Endodermal cell (in vitro differentiated cells): ENCODE measurements at regions not wholly inside any gene's neighbourhood (a gene's known extent, or its start where the extent isn't known, plus 50 kb on each side); places are given as distances from the start of the nearest gene placed in this dataset.

Experiments used
- DNase-seq: peaks from one replicate; pipeline ENCODE4 v3.0.0-alpha.2; 2017
- H3K27ac ChIP-seq: 2 replicates; pipeline ENCODE4 v1.5.1; 2013; ENCODE audit warnings: mild to moderate bottlenecking, low read depth, low read length, moderate library complexity
- H3K27me3 ChIP-seq: 2 replicates; pipeline ENCODE4 v1.6.1; 2013; ENCODE audit warnings: mild to moderate bottlenecking, low read length, moderate library complexity; ENCODE audit not compliant: insufficient read depth, control insufficient read depth, poor library complexity, severe bottlenecking
- H3K36me3 ChIP-seq: 2 replicates; pipeline ENCODE4 v1.7.0; 2013; ENCODE audit warnings: mild to moderate bottlenecking, low read length, moderate library complexity; ENCODE audit not compliant: control insufficient read depth, insufficient read depth
- H3K4me1 ChIP-seq: one replicate; pipeline ENCODE4 v1.7.0; 2013; ENCODE audit warnings: low read length; ENCODE audit not compliant: control insufficient read depth, insufficient read depth
- H3K4me3 ChIP-seq: 2 replicates; pipeline ENCODE4 v1.5.1; 2013; ENCODE audit warnings: mild to moderate bottlenecking, low read length, moderate library complexity
- H3K9ac ChIP-seq: 2 replicates; pipeline ENCODE4 v1.6.1; 2013; ENCODE audit warnings: mild to moderate bottlenecking, low read length, moderate library complexity; ENCODE audit not compliant: poor library complexity, severe bottlenecking; ENCODE audit errors: extremely low read depth
- H3K9me3 ChIP-seq: 2 replicates; pipeline ENCODE4 v1.6.1; 2013; ENCODE audit warnings: mild to moderate bottlenecking, low read length, moderate library complexity; ENCODE audit not compliant: control insufficient read depth
- H3K27ac Mint-ChIP-seq: 2 replicates; pipeline ENCODE4 v1.8.0; 2020; ENCODE audit warnings: mixed read lengths
- H3K27me3 Mint-ChIP-seq: 2 replicates; pipeline ENCODE4 v1.8.0; 2021; ENCODE audit warnings: mild to moderate bottlenecking, mixed read lengths; ENCODE audit not compliant: insufficient read depth
- H3K36me3 Mint-ChIP-seq: 2 replicates; pipeline ENCODE4 v1.8.0; 2020; ENCODE audit warnings: low read depth, mixed read lengths
- H3K4me1 Mint-ChIP-seq: 2 replicates; pipeline ENCODE4 v1.8.0; 2020; ENCODE audit warnings: mixed read lengths
- H3K4me3 Mint-ChIP-seq: 2 replicates; pipeline ENCODE4 v1.8.0; 2020; ENCODE audit warnings: mild to moderate bottlenecking, moderate library complexity, mixed read lengths
- H3K9me3 Mint-ChIP-seq: 2 replicates; pipeline ENCODE4 v1.8.0; 2020; ENCODE audit warnings: mild to moderate bottlenecking, mixed read lengths
- WGBS, 2 experiments: methylation state at CpG; one replicate each; pipeline versions ENCODE4 v1.1.5 to v1.1.7; 2013; ENCODE audit warnings: missing lambda C conversion rate in 2 of 2, mixed read lengths in 1 of 2; ENCODE audit not compliant: insufficient coverage in 1 of 2, insufficient read length in 1 of 2; 5-methylcytosine and 5-hydroxymethylcytosine counted together
- TF ChIP-seq, protein P1 (sequence below): fragments of 200-600 bp; sonication (generic); conservative IDR thresholded peaks from 2 replicates; pipeline ENCODE4 v1.5.0; 2021; ENCODE audit warnings: antibody characterized with exemption, mild to moderate bottlenecking

DNA sequence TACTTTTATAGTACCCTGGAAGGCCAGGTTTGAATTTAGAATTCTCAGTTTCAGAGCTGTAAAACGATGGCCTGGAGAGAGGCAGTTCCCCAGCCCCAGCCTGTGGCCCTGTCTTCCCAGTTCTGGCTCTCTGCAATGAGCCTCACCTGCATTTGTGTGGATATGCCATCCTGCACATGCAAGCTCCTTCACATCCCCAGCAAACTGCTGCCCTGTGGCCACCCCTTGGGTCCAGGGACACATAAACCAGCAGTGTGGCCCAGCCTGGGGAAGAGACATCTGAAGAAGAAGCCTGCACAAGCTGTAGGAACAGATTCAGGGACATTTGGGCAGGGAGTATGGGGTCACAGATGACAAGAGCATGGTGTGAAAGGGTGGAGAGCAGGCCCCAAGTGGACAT, 174.3 kb upstream of the CRY1 start:
- no peak overlapping the region for H3K4me3 Mint-ChIP-seq
- peaks cover 60% of the 10 kb centered on the region for H3K27me3 ChIP-seq
- WGBS, 2 experiments: 89 to 94% methylated on average over 1 of the region's 1 CpG
- no peak for DNase-seq
- peaks cover 29% of the 10 kb centered on the region for H3K27me3 Mint-ChIP-seq
- H3K27ac Mint-ChIP-seq: no peak overlapping the region
- H3K27ac ChIP-seq: no peak overlapping the region
- H3K4me1 ChIP-seq: no peaks in the 10 kb centered on the region
- peaks cover 8% of the 10 kb centered on the region for H3K4me1 Mint-ChIP-seq
- H3K36me3 ChIP-seq: no peaks in the 10 kb centered on the region
- H3K9me3 ChIP-seq: no peaks in the 10 kb centered on the region
- no peak overlapping the region for H3K9ac ChIP-seq
- TF ChIP-seq, protein P1, sequence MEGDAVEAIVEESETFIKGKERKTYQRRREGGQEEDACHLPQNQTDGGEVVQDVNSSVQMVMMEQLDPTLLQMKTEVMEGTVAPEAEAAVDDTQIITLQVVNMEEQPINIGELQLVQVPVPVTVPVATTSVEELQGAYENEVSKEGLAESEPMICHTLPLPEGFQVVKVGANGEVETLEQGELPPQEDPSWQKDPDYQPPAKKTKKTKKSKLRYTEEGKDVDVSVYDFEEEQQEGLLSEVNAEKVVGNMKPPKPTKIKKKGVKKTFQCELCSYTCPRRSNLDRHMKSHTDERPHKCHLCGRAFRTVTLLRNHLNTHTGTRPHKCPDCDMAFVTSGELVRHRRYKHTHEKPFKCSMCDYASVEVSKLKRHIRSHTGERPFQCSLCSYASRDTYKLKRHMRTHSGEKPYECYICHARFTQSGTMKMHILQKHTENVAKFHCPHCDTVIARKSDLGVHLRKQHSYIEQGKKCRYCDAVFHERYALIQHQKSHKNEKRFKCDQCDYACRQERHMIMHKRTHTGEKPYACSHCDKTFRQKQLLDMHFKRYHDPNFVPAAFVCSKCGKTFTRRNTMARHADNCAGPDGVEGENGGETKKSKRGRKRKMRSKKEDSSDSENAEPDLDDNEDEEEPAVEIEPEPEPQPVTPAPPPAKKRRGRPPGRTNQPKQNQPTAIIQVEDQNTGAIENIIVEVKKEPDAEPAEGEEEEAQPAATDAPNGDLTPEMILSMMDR: no peak
- no peaks in the 10 kb centered on the region for H3K9me3 Mint-ChIP-seq
- no peaks in the 10 kb centered on the region for H3K36me3 Mint-ChIP-seq
- H3K4me3 ChIP-seq: no peak overlapping the region

DNA sequence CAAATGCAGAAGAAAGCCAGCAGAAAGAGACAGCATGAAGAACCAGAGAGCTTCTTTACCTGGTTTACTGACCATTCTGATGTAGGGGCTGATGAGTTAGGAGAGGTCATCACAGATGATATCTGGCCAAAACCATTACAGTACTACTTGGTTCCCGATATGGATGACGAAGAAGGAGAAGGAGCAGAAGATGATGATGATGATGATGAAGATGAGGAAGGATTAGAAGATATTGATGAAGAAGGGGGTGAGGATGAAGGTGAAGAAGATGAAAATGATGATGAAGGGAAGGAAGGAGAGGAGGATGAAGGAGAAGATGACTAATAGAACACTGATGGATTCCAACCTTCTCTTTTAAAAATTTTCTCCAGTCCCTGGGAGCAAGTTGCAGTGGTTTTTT, 178.2 kb upstream of the CRY1 start:
- H3K4me1 Mint-ChIP-seq: peaks cover 10% of the 10 kb centered on the region
- no peak for DNase-seq
- peaks cover 32% of the 10 kb centered on the region for H3K27me3 Mint-ChIP-seq
- no peaks in the 10 kb centered on the region for H3K9me3 ChIP-seq
- H3K9me3 Mint-ChIP-seq: no peaks in the 10 kb centered on the region
- H3K36me3 Mint-ChIP-seq: no peaks in the 10 kb centered on the region
- H3K27ac ChIP-seq: no peak overlapping the region
- no peaks in the 10 kb centered on the region for H3K36me3 ChIP-seq
- H3K9ac ChIP-seq: no peak overlapping the region
- no peak overlapping the region for H3K27ac Mint-ChIP-seq
- H3K4me1 ChIP-seq: peaks cover 5% of the 10 kb centered on the region
- H3K27me3 ChIP-seq: peaks cover 82% of the 10 kb centered on the region
- H3K4me3 ChIP-seq: no peak overlapping the region
- no peak overlapping the region for H3K4me3 Mint-ChIP-seq
- TF ChIP-seq, protein P1: no peak
- WGBS, 2 experiments: 95 to 100% methylated on average over 2 of the region's 2 CpGs

DNA sequence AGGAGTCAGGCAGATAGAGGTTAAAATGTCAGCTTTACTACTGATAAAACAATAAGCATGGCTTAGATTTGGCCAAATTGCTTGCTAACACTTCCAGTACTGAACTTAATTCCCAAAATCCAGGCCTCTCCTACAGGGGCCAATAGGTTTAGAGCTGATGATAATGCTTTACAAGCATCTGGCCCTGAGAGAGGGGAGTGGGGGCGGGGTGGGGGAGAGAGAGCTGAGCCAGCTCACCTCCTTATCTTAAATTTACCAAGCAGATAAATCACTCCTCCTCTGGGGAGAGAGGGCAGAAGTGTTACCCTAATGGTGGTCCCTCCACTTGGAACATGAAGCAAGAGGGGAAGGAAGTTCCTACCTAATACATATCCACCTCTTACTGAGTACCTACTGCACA, 182.2 kb upstream of the CRY1 start:
- H3K9me3 ChIP-seq: peaks cover 5% of the 10 kb centered on the region
- H3K9ac ChIP-seq: no peak overlapping the region
- no peak overlapping the region for H3K27ac ChIP-seq
- peaks cover 5% of the 10 kb centered on the region for H3K4me1 ChIP-seq
- H3K27ac Mint-ChIP-seq: no peak overlapping the region
- no peaks in the 10 kb centered on the region for H3K36me3 Mint-ChIP-seq
- WGBS, 2 experiments: no CpG with 5 or more reads among the region's 1 CpG
- no peak overlapping the region for H3K4me3 ChIP-seq
- H3K36me3 ChIP-seq: no peaks in the 10 kb centered on the region
- TF ChIP-seq, protein P1: no peak
- H3K27me3 Mint-ChIP-seq: peaks cover 30% of the 10 kb centered on the region
- no peak overlapping the region for H3K4me3 Mint-ChIP-seq
- peaks cover 62% of the 10 kb centered on the region for H3K27me3 ChIP-seq
- peaks cover 1% of the 10 kb centered on the region for H3K4me1 Mint-ChIP-seq
- H3K9me3 Mint-ChIP-seq: no peaks in the 10 kb centered on the region
- peak; percentile 52 for DNase-seq
